Keratinocyte (primary cell): ENCODE measurements at regions not wholly inside any gene's neighbourhood (a gene's known extent, or its start where the extent isn't known, plus 50 kb on each side); places are given as distances from the start of the nearest gene placed in this dataset.
A peak's percentile ranks its signal among the peaks of the same experiment; 100 is the strongest.

Experiments used
- DNase-seq: peaks from one replicate; pipeline ENCODE4 v3.0.0-alpha.2; 2011; ENCODE audit warnings: low read depth, missing footprints, low spot score
- FAIRE-seq: peaks from 2 replicates; lab custom pipeline; 2011; peaks lifted over from hg19 to GRCh38; lab: Jason Lieb, UNC
- H2AFZ ChIP-seq: 2 replicates; pipeline ENCODE4 v1.6.0; 2012; ENCODE audit warnings: low read length, control low read depth, inconsistent platforms; ENCODE audit not compliant: control insufficient read depth
- H3K27ac ChIP-seq: 2 replicates; pipeline ENCODE4 v1.5.1; 2011; ENCODE audit warnings: low read length; ENCODE audit not compliant: control insufficient read depth, insufficient read depth
- H3K27me3 ChIP-seq: 3 replicates; pipeline ENCODE4 v1.6.0; 2011; ENCODE audit warnings: low read length; ENCODE audit not compliant: control insufficient read depth, insufficient read depth; ENCODE audit errors: extremely low read depth
- H3K36me3 ChIP-seq, 2 experiments: 2 replicates in 1 of 2; 3 replicates in 1 of 2; pipeline ENCODE4 v1.5.1; 2011; ENCODE audit warnings: low read length in 2 of 2, mild to moderate bottlenecking in 1 of 2; ENCODE audit not compliant: control insufficient read depth in 2 of 2, insufficient read depth in 2 of 2; ENCODE audit errors: extremely low read depth in 1 of 2
- H3K4me1 ChIP-seq: 3 replicates; pipeline ENCODE4 v1.5.1; 2011; ENCODE audit warnings: low read length; ENCODE audit not compliant: control insufficient read depth, insufficient read depth; ENCODE audit errors: extremely low read depth
- H3K4me2 ChIP-seq: 3 replicates; pipeline ENCODE4 v1.6.0; 2011; ENCODE audit warnings: low read depth, low read length; ENCODE audit not compliant: control insufficient read depth, insufficient read depth; ENCODE audit errors: extremely low read depth
- H3K4me3 ChIP-seq, 3 experiments: fragments of 200-600 bp in 1 of 3; sonication (generic) in 1 of 3; 2 replicates in 2 of 3; 3 replicates in 1 of 3; pipeline ENCODE4 v1.5.1; 2011 to 2016; ENCODE audit warnings: low read length in 3 of 3, mild to moderate bottlenecking in 3 of 3, control low read depth in 2 of 3, inconsistent platforms in 1 of 3, low read depth in 1 of 3, mixed read lengths in 1 of 3, mixed run types in 1 of 3, moderate library complexity in 1 of 3; ENCODE audit not compliant: control insufficient read depth in 2 of 3, insufficient read depth in 2 of 3; ENCODE audit errors: extremely low read depth in 1 of 3
- H3K79me2 ChIP-seq: 2 replicates; pipeline ENCODE4 v1.6.0; 2012; ENCODE audit warnings: low read length; ENCODE audit not compliant: control insufficient read depth, insufficient read depth
- H3K9ac ChIP-seq: 3 replicates; pipeline ENCODE4 v1.6.0; 2011; ENCODE audit warnings: low read length; ENCODE audit not compliant: control insufficient read depth, insufficient read depth; ENCODE audit errors: extremely low read depth
- H3K9me1 ChIP-seq: 3 replicates; pipeline ENCODE4 v1.6.0; 2011; ENCODE audit warnings: low read length; ENCODE audit not compliant: control insufficient read depth, insufficient read depth; ENCODE audit errors: extremely low read depth
- H3K9me3 ChIP-seq: 2 replicates; pipeline ENCODE4 v1.5.1; 2012; ENCODE audit warnings: low read depth, low read length; ENCODE audit not compliant: control insufficient read depth
- H4K20me1 ChIP-seq: 3 replicates; pipeline ENCODE4 v1.6.0; 2011; ENCODE audit warnings: low read length; ENCODE audit not compliant: control insufficient read depth, insufficient read depth; ENCODE audit errors: extremely low read depth
- CTCF ChIP-seq, 3 experiments: IDR thresholded peaks in 1 of 3; conservative IDR thresholded peaks in 1 of 3; optimal IDR thresholded peaks in 1 of 3; 2 replicates in 2 of 3; 3 replicates in 1 of 3; pipeline versions ENCODE3 to v1.5.1; 2011; ENCODE audit warnings: low read length in 3 of 3, mild to moderate bottlenecking in 3 of 3, moderate library complexity in 2 of 3, control low read depth in 1 of 3, inconsistent platforms in 1 of 3; ENCODE audit not compliant: insufficient read depth in 2 of 3; ENCODE audit errors: extremely low read depth in 1 of 3
- EZH2 ChIP-seq: IDR thresholded peaks from one replicate; pipeline ENCODE4 v1.6.1; 2012; ENCODE audit warnings: inconsistent platforms, mild to moderate bottlenecking, low read length, moderate library complexity
- dilution Hi-C: fragments of 300-500 bp; cut with MboI; formaldehyde crosslinking; loops from one replicate; pipeline ENCODE4 v1.7.0; 2020; ENCODE audit warnings: low sequenced_read_pairs; ENCODE audit not compliant: extremely low pct_ligation_motif_present

- Histone ChIP-seq H3K79me2 (no peaks in the 10 kb centered on the region), H3K4me2 (peak overlapping the region; percentile 18), H4K20me1 (no peaks in the 10 kb centered on the region), H3K27ac (peak overlapping the region; percentile 11), H3K4me1 (peaks cover 16% of the 10 kb centered on the region), H3K4me3 (no peak overlapping the region), H3K9me3 (no peaks in the 10 kb centered on the region), H3K9me1 (no peaks in the 10 kb centered on the region), H3K36me3 (no peaks in the 10 kb centered on the region), H3K9ac (no peak overlapping the region), H3K27me3 (no peaks in the 10 kb centered on the region), H2AFZ (no peak overlapping the region)
- no peak for TF ChIP-seq EZH2
- TF ChIP-seq CTCF (optimal IDR thresholded peaks at IDR 0.05 in 1 of 3, IDR thresholded peaks at IDR 0.05 in 1 of 3, conservative IDR thresholded peaks at IDR 0.05 in 1 of 3; ENCODE audit: extremely low read depth in 1 of 3, insufficient read depth in 2 of 3, low read length in 3 of 3): no peak
- DNase-seq (peak; percentile 56), FAIRE-seq (peak; percentile 90)
- dilution Hi-C loops: no loop called here
Measured at GRCh38 chr6:19892260-19892659, 55.1 kb downstream of the ID4 start.

GRCh38 chr6:19895866-19896692 is 58.9 kb downstream of the ID4 start:
- Histone ChIP-seq H3K27me3 (no peaks in the 10 kb centered on the region), H3K4me2 (no peak overlapping the region), H3K9ac (no peak overlapping the region), H2AFZ (no peak overlapping the region), H3K4me1 (peaks cover 16% of the 10 kb centered on the region), H3K36me3 (no peaks in the 10 kb centered on the region), H3K4me3 (no peak overlapping the region), H3K9me3 (no peaks in the 10 kb centered on the region), H3K79me2 (no peaks in the 10 kb centered on the region), H3K27ac (no peak overlapping the region), H3K9me1 (no peaks in the 10 kb centered on the region), H4K20me1 (no peaks in the 10 kb centered on the region)
- dilution Hi-C loops: no loop called here
- TF ChIP-seq CTCF (optimal IDR thresholded peaks at IDR 0.05 in 1 of 3, IDR thresholded peaks at IDR 0.05 in 1 of 3, conservative IDR thresholded peaks at IDR 0.05 in 1 of 3; ENCODE audit: extremely low read depth in 1 of 3, insufficient read depth in 2 of 3, low read length in 3 of 3) (no peak), EZH2 (no peak)
- DNase-seq (no peak), FAIRE-seq (peak; percentile 52)
